HCT116 (cell line): ENCODE measurements at regions not wholly inside any gene's neighbourhood (a gene's known extent, or its start where the extent isn't known, plus 50 kb on each side); places are given as distances from the start of the nearest gene placed in this dataset.
A peak's percentile ranks its signal among the peaks of the same experiment; 100 is the strongest.

Experiments
- ATAC-seq: fragments of 200-7000 bp; cut with Tn5 transposase; 2 replicates; pipeline ENCODE4 v1.9.1; 2020; ENCODE audit warnings: mild to moderate bottlenecking, moderate library complexity
- BruUV-seq: library from RNA; stranded (reverse); fragments of 400-500 nt; replicated peaks from 2 replicates; lab custom pipeline; 2021; lab: Mats Ljungman, UMichigan
- CTCF ChIA-PET: fragments of 300-600 bp; sonication (Branson Sonifier 250); formaldehyde crosslinking; loops from one replicate; lab custom pipeline; 2021; ENCODE audit warnings: antibody characterized with exemption; lab: Charles Lee
- POLR2A ChIA-PET: fragments of 300-600, 350-600 bp; sonication (Branson Sonifier 250); formaldehyde crosslinking; loops from one replicate; lab custom pipeline; 2021; ENCODE audit warnings: antibody characterized with exemption; lab: Charles Lee
- RAD21 ChIA-PET, 2 experiments: fragments of 300-600 bp; sonication (Branson Sonifier 250); formaldehyde crosslinking; loops; one replicate each; lab custom pipeline; 2023; ENCODE audit warnings: low total read pairs in 2 of 2; ENCODE audit not compliant: uncharacterized antibody in 2 of 2, unreplicated experiment in 2 of 2, low non-redundant PET in 1 of 2; lab: Charles Lee
- DNase-seq: peaks from one replicate; pipeline ENCODE4 v3.0.0-alpha.2; 2010; ENCODE audit warnings: low read depth, low spot score
- H2AFZ ChIP-seq: fragments of 200-600 bp; shearing (Covaris generic), sonication (generic); 2 replicates; pipeline ENCODE4 v1.6.1; 2017; ENCODE audit warnings: low read depth, mixed run types, mixed read lengths, antibody characterized with exemption, low read length; ENCODE audit not compliant: poor library complexity, severe bottlenecking
- H3K27ac ChIP-seq: 2 replicates; pipeline ENCODE4 v1.5.1; 2012; ENCODE audit warnings: low read depth, low read length
- H3K27me3 ChIP-seq: fragments of 200-600 bp; sonication (generic); 2 replicates; pipeline ENCODE4 v1.6.1; 2016; ENCODE audit warnings: mixed run types, low read length, mixed read lengths; ENCODE audit not compliant: insufficient read depth
- H3K36me3 ChIP-seq, 2 experiments: fragments of 200-500 bp in 1 of 2; fragments of 200-600 bp in 1 of 2; sonication (Bioruptor generic) in 1 of 2; sonication (generic) in 1 of 2; 2 replicates each; pipeline versions ENCODE4 v1.5.1 to v1.6.1; 2014 to 2016; ENCODE audit warnings: low read length in 2 of 2, inconsistent platforms in 1 of 2, mixed read lengths in 1 of 2, mixed run types in 1 of 2; ENCODE audit not compliant: insufficient read depth in 2 of 2, control insufficient read depth in 1 of 2
- H3K4me1 ChIP-seq, 2 experiments: fragments of 200-600 bp in 1 of 2; sonication (generic) in 1 of 2; 2 replicates each; pipeline versions ENCODE4 v1.5.1 to v1.6.1; 2012 to 2017; ENCODE audit warnings: low read length in 2 of 2, inconsistent platforms in 1 of 2, mild to moderate bottlenecking in 1 of 2, mixed read lengths in 1 of 2, mixed run types in 1 of 2, moderate library complexity in 1 of 2; ENCODE audit not compliant: insufficient read depth in 2 of 2, control insufficient read depth in 1 of 2
- H3K4me2 ChIP-seq: fragments of 200-600 bp; sonication (generic); 2 replicates; pipeline ENCODE4 v1.6.1; 2017; ENCODE audit warnings: mixed run types, low read length, mixed read lengths
- H3K4me3 ChIP-seq, 2 experiments: fragments of 200-600 bp in 1 of 2; sonication (generic) in 1 of 2; replicated peaks in 1 of 2; 2 replicates each; pipeline ENCODE4 v1.5.1; 2011 to 2016; ENCODE audit warnings: low read length in 2 of 2, control low read depth in 1 of 2, low read depth in 1 of 2, mild to moderate bottlenecking in 1 of 2, mixed read lengths in 1 of 2, mixed run types in 1 of 2
- H3K79me2 ChIP-seq: fragments of 200-600 bp; sonication (generic); 2 replicates; pipeline ENCODE4 v1.6.1; 2017; ENCODE audit warnings: mild to moderate bottlenecking, mixed run types, low read length, moderate library complexity, mixed read lengths; ENCODE audit not compliant: insufficient read depth
- H3K9ac ChIP-seq: fragments of 200-600 bp; sonication (generic); 2 replicates; pipeline ENCODE4 v1.6.1; 2016; ENCODE audit warnings: low read length, mixed read lengths
- H3K9me2 ChIP-seq: fragments of 200-600 bp; sonication (generic), shearing (Covaris generic); 2 replicates; pipeline ENCODE4 v1.6.1; 2017; ENCODE audit warnings: mixed run types, mild to moderate bottlenecking, moderate library complexity; ENCODE audit not compliant: insufficient read depth
- H3K9me3 ChIP-seq, 2 experiments: fragments of 200-500 bp in 1 of 2; fragments of 200-600 bp in 1 of 2; sonication (Bioruptor generic) in 1 of 2; sonication (generic) in 1 of 2; 2 replicates each; pipeline ENCODE4 v1.6.1; 2014 to 2017; ENCODE audit warnings: low read length in 2 of 2, mixed read lengths in 2 of 2, inconsistent platforms in 1 of 2, low read depth in 1 of 2, mild to moderate bottlenecking in 1 of 2, mixed run types in 1 of 2, moderate library complexity in 1 of 2; ENCODE audit not compliant: control insufficient read depth in 1 of 2, insufficient read depth in 1 of 2
- H4K20me1 ChIP-seq: fragments of 200-600 bp; sonication (generic), shearing (Covaris generic); 2 replicates; pipeline ENCODE4 v1.6.1; 2017; ENCODE audit warnings: mixed run types, mild to moderate bottlenecking, moderate library complexity; ENCODE audit not compliant: insufficient read depth
- EGR1 ChIP-seq: IDR thresholded peaks from 2 replicates; pipeline ENCODE4 v1.6.1; 2012; ENCODE audit warnings: low read depth
- ELF1 ChIP-seq: IDR thresholded peaks from 2 replicates; pipeline ENCODE4 v1.6.1; 2012; ENCODE audit warnings: low read depth, borderline replicate concordance
- EZH2 ChIP-seq: fragments of 200-600 bp; sonication (generic); IDR thresholded peaks from 2 replicates; pipeline ENCODE4 v1.6.1; 2017; ENCODE audit warnings: antibody characterized with exemption, mixed run types
- FOSL1 ChIP-seq: IDR thresholded peaks from 2 replicates; pipeline ENCODE4 v1.6.1; 2012; ENCODE audit warnings: low read depth
- JUND ChIP-seq: IDR thresholded peaks from 2 replicates; pipeline ENCODE4 v1.6.1; 2012
- POLR2A ChIP-seq: IDR thresholded peaks from 2 replicates; pipeline ENCODE4 v1.7.0; 2011; ENCODE audit warnings: borderline replicate concordance; ENCODE audit not compliant: insufficient read depth, insufficient read length; ENCODE audit errors: extremely low read depth
- POLR2AphosphoS5 ChIP-seq: IDR thresholded peaks from 2 replicates; pipeline ENCODE4 v1.6.1; 2011; ENCODE audit warnings: mild to moderate bottlenecking, low read depth, low read length, moderate library complexity
- RAD21 ChIP-seq: IDR thresholded peaks from 2 replicates; pipeline ENCODE4 v1.6.1; 2012; ENCODE audit warnings: low read depth, mild to moderate bottlenecking
- SIN3A ChIP-seq: IDR thresholded peaks from 2 replicates; pipeline ENCODE4 v1.6.1; 2012; ENCODE audit warnings: low read depth
- SP1 ChIP-seq: IDR thresholded peaks from 2 replicates; pipeline ENCODE4 v1.6.1; 2012; ENCODE audit warnings: low read depth
- YY1 ChIP-seq: IDR thresholded peaks from 2 replicates; pipeline ENCODE4 v1.6.1; 2011; ENCODE audit warnings: low read length, low read depth, moderate library complexity, mild to moderate bottlenecking; ENCODE audit not compliant: insufficient replicate concordance; ENCODE audit errors: extremely low read depth
- ZFX ChIP-seq: fragments of 450-650 bp; IDR thresholded peaks from 2 replicates; pipeline ENCODE4 v1.6.1; 2017
- ZNF274 ChIP-seq: fragments of 200-500 bp; sonication (Bioruptor generic); IDR thresholded peaks from 2 replicates; pipeline ENCODE4 v1.6.1; 2014; ENCODE audit warnings: mild to moderate bottlenecking, low read depth, low read length, inconsistent platforms
- intact Hi-C: fragments of 100-400 bp; cut with micrococcal nuclease; formaldehyde crosslinking; loops from 2 replicates; pipeline ENCODE4 v1.10.0; 2022
- TF ChIP-seq, protein P1 (sequence below), 3 experiments: fragments of 200-600 bp in 1 of 3; sonication (generic) in 1 of 3; IDR thresholded peaks in 2 of 3; conservative IDR thresholded peaks in 1 of 3; 2 replicates each; pipeline ENCODE4 v1.5.1; 2012 to 2017; ENCODE audit warnings: low read depth in 2 of 3, low read length in 2 of 3, antibody characterized with exemption in 1 of 3, borderline replicate concordance in 1 of 3, control low read depth in 1 of 3, mild to moderate bottlenecking in 1 of 3, mixed read lengths in 1 of 3, mixed run types in 1 of 3, moderate library complexity in 1 of 3; ENCODE audit not compliant: insufficient read depth in 1 of 3

DNA sequence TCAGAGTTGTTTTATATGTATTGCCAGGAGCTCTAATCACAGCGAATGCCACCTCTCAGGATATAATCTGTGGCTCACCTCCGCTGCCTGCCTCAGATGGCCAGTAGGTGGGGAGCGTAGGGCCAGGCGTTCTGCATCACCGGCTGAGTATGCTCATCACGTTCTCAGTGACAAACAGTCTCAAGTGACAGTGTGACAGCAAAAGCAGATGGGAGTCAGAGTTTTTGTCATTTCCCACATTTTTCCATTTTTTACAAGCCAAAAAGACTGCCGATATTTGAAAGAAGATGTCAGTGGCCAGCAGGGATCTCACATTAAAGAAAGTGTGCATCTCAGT is 208.7 kb downstream of the ALDH8A1 start:
- no peaks in the 10 kb centered on the region for H4K20me1 ChIP-seq
- TF ChIP-seq, protein P1, sequence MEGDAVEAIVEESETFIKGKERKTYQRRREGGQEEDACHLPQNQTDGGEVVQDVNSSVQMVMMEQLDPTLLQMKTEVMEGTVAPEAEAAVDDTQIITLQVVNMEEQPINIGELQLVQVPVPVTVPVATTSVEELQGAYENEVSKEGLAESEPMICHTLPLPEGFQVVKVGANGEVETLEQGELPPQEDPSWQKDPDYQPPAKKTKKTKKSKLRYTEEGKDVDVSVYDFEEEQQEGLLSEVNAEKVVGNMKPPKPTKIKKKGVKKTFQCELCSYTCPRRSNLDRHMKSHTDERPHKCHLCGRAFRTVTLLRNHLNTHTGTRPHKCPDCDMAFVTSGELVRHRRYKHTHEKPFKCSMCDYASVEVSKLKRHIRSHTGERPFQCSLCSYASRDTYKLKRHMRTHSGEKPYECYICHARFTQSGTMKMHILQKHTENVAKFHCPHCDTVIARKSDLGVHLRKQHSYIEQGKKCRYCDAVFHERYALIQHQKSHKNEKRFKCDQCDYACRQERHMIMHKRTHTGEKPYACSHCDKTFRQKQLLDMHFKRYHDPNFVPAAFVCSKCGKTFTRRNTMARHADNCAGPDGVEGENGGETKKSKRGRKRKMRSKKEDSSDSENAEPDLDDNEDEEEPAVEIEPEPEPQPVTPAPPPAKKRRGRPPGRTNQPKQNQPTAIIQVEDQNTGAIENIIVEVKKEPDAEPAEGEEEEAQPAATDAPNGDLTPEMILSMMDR (IDR thresholded peaks at IDR 0.05 in 2 of 3, conservative IDR thresholded peaks at IDR 0.05 in 1 of 3; ENCODE audit: borderline replicate concordance in 1 of 3, insufficient read depth in 1 of 3, low read depth in 2 of 3, low read length in 2 of 3): peak in 2 of 3 experiments; percentile 37 to 39; a peak in 2 of 6 replicates
- TF ChIP-seq YY1: no peak
- no peak for TF ChIP-seq SP1
- TF ChIP-seq, all 23 proteins: peak for 1
- Histone ChIP-seq H2AFZ (no peak overlapping the region), H3K4me1 (peaks cover 0 to 7% of the 10 kb centered on the region in 2 experiments; a peak in 1 of 4 replicates), H3K27ac (no peak overlapping the region), H3K79me2 (no peaks in the 10 kb centered on the region), H3K9me3 (no peaks in the 10 kb centered on the region), H3K4me2 (no peak overlapping the region), H3K27me3 (no peaks in the 10 kb centered on the region), H3K36me3 (no peaks in the 10 kb centered on the region), H3K9me2 (no peaks in the 10 kb centered on the region), H3K9ac (no peak overlapping the region), H3K4me3 (no peak overlapping the region)
- CTCF ChIA-PET: no interaction called here
- peak; percentile 84 for ATAC-seq
- RAD21 ChIA-PET: no interaction called here
- POLR2A ChIA-PET: no interaction called here
- no peak for DNase-seq
- BruUV-seq: no TSS peak
- intact Hi-C loops: no loop called here

DNA sequence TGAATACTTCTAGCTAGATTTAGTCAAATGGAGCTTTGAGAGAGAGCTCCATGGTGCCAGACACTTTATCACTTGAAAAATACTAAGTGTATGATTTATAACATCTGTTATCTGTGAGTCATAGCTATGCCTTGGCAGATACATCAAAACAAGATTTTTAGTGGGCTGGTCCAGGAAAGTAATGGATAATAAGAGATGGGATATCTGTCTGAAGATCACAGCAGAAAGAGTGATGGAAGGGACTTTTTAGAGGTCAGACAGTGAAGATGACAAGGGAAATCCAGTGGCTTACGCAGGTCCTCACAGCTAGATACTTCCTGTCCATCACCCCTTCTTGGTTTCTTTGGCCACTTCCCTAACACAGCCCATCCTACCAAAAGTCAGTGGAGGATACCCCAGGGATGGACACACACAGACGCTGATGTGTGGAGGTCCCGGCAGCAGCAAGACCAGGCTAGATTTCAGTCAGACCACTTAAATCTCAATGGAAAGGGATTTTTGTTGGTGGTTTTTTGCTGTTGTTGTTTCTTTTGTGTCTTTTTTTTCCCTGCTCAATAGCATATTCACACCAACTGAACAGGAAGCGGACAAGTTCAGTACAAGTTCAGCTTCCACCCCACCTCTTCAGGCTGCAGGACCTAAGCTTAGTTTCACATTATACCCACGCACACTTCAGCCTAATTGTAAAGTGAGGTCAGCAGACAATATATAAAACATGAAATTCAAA is 209.3 kb downstream of the ALDH8A1 start:
- Histone ChIP-seq H3K4me1 (peaks cover 0 to 7% of the 10 kb centered on the region in 2 experiments; a peak in 1 of 4 replicates), H3K27ac (no peak overlapping the region)
- CTCF ChIA-PET: no interaction called here
- no peak for ATAC-seq
- TF ChIP-seq RAD21: no peak
- no peak for TF ChIP-seq FOSL1
- no peak for TF ChIP-seq SP1
- no peak for TF ChIP-seq EZH2
- no peak for TF ChIP-seq SIN3A
- TF ChIP-seq POLR2A: no peak
- no peak for TF ChIP-seq ZFX
- no peak for TF ChIP-seq ELF1
- no peak for TF ChIP-seq YY1
- TF ChIP-seq EGR1: no peak
- no peak for TF ChIP-seq ZNF274
- TF ChIP-seq POLR2AphosphoS5: no peak
- TF ChIP-seq JUND: no peak
- TF ChIP-seq, all 23 proteins: peak for 0
- Histone ChIP-seq H3K9me3 (no peaks in the 10 kb centered on the region), H3K27me3 (no peaks in the 10 kb centered on the region), H4K20me1 (no peaks in the 10 kb centered on the region), H3K9ac (no peak overlapping the region), H3K79me2 (no peaks in the 10 kb centered on the region), H2AFZ (no peak overlapping the region), H3K36me3 (no peaks in the 10 kb centered on the region), H3K9me2 (no peaks in the 10 kb centered on the region), H3K4me2 (no peak overlapping the region), H3K4me3 (no peak overlapping the region)
- no TSS peak for BruUV-seq
- POLR2A ChIA-PET: no interaction called here
- RAD21 ChIA-PET: no interaction called here
- DNase-seq: no peak
- intact Hi-C loops: no loop called here
